Activated CD8-positive, alpha-beta memory T cell treated with anti-CD3 and anti-CD28 coated beads for 24 hours (primary cell): ENCODE measurements at regions not wholly inside any gene's neighbourhood (a gene's known extent, or its start where the extent isn't known, plus 50 kb on each side); places are given as distances from the start of the nearest gene placed in this dataset.

ENCODE experiments used
- DNase-seq: peaks from one replicate; pipeline ENCODE4 v3.0.0-alpha.2; 2020

GRCh38 chr11:70688142-70688541 lies 289.8 kb downstream of the CTTN start:
- DNase-seq, result no peak

- no peak for DNase-seq
Measured at GRCh38 chr11:70689764-70690163, 291.4 kb downstream of the CTTN start.

GRCh38 chr11:70692131-70692530 lies 293.8 kb downstream of the CTTN start:
- DNase-seq, result no peak

GRCh38 chr11:70694371-70694770 lies 296.0 kb downstream of the CTTN start:
- DNase-seq, result no peak

GRCh38 chr11:70695086-70695960 lies 297.0 kb downstream of the CTTN start:
- no peak for DNase-seq

- no peak for DNase-seq
Measured at GRCh38 chr11:70696076-70696475, 297.7 kb downstream of the CTTN start.

- DNase-seq, result no peak
Measured at GRCh38 chr11:70696564-70696963, 298.2 kb downstream of the CTTN start.

GRCh38 chr11:70697701-70698100 lies 299.4 kb downstream of the CTTN start:
- no peak for DNase-seq

GRCh38 chr11:70698871-70699270 lies 300.5 kb downstream of the CTTN start:
- no peak for DNase-seq

GRCh38 chr11:70699294-70700221 lies 301.2 kb downstream of the CTTN start:
- no peak for DNase-seq

- DNase-seq, result no peak
Measured at GRCh38 chr11:70700453-70700852, 302.1 kb downstream of the CTTN start.

- DNase-seq, result no peak
Measured at GRCh38 chr11:70700871-70701270, 302.5 kb downstream of the CTTN start.

- DNase-seq, result no peak
Measured at GRCh38 chr11:70702040-70702648, 303.8 kb downstream of the CTTN start.

- DNase-seq, result no peak
Measured at GRCh38 chr11:70703141-70704064, 305.1 kb downstream of the CTTN start.

- DNase-seq, result no peak
Measured at GRCh38 chr11:70705097-70705496, 306.8 kb downstream of the CTTN start.

- DNase-seq, result no peak
Measured at GRCh38 chr11:70705930-70706329, 307.6 kb downstream of the CTTN start.

GRCh38 chr11:70707821-70708220 lies 309.5 kb downstream of the CTTN start:
- no peak for DNase-seq

- DNase-seq, result no peak
Measured at GRCh38 chr11:70709596-70709995, 311.3 kb downstream of the CTTN start.

- DNase-seq, result no peak
Measured at GRCh38 chr11:70710192-70710591, 311.9 kb downstream of the CTTN start.

- DNase-seq, result no peak
Measured at GRCh38 chr11:70710601-70711000, 312.3 kb downstream of the CTTN start.

- DNase-seq, result no peak
Measured at GRCh38 chr11:70711095-70711910, 313.0 kb downstream of the CTTN start.

GRCh38 chr11:70711911-70712185 lies 313.5 kb downstream of the CTTN start:
- no peak for DNase-seq
